ENCODE measurements at regions not wholly inside any gene's neighbourhood (a gene's known extent, or its start where the extent isn't known, plus 50 kb on each side); places are given as distances from the start of the nearest gene placed in this dataset.
A peak's percentile ranks its signal among the peaks of the same experiment; 100 is the strongest.

DNA sequence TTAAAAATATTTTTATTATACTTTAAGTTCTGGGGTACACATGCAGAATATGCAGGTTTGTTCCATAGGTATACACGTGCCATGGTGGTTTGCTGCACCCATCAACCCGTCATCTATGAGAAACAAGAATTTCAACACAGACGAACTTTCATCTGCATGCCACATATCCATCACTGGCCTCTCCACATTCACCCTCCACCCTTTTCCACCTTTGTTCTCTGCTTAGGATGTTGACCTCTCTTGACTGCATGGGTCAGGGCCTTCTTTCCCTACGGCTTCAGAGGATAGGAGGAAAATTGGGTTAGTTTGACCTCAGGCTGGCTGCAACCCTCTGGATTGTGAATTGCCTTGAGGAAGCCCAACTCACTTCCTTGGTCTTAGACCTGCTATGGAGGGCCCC lies 260.9 kb downstream of the MREG start:
- no peak overlapping the region for H3K27ac Mint-ChIP-seq
- no peak overlapping the region for H3K4me3 Mint-ChIP-seq
- DNase-seq, result no peak
- H3K36me3 Mint-ChIP-seq, result no peaks in the 10 kb centered on the region
- H3K4me1 ChIP-seq (ENCODE audit: control insufficient read depth in 1 of 2, extremely low read depth in 1 of 2, insufficient read depth in 2 of 2, low read length in 2 of 2), result peaks cover 12 to 16% of the 10 kb centered on the region in 2 experiments
- peaks cover 3 to 32% of the 10 kb centered on the region in 2 donors for H3K27me3 Mint-ChIP-seq
- no peaks in the 10 kb centered on the region for H3K9me3 Mint-ChIP-seq
- 88% methylated on average over 3 of the region's 4 CpGs for WGBS (ENCODE audit: insufficient coverage)
- no peak overlapping the region for H3K4me3 ChIP-seq (ENCODE audit: control insufficient read depth in 1 of 2, extremely low read depth in 1 of 2, low read length in 1 of 2)
- peaks cover 27 to 32% (median 30%) of the 10 kb centered on the region in 3 donors for H3K4me1 Mint-ChIP-seq
- peaks cover 0 to 16% of the 10 kb centered on the region in 2 experiments for H3K27me3 ChIP-seq (replicated peaks in 1 of 2; ENCODE audit: control insufficient read depth in 2 of 2, extremely low read depth in 1 of 2, insufficient read depth in 2 of 2, low read length in 1 of 2)
- no peaks in the 10 kb centered on the region for H3K36me3 ChIP-seq (ENCODE audit: control insufficient read depth in 2 of 2, extremely low read depth in 1 of 2, insufficient read depth in 1 of 2, low read length in 1 of 2)
- POLR2A ChIA-PET, result no interaction called here
- H3K27ac ChIP-seq (ENCODE audit: low read length), result no peak overlapping the region
- no peak for ATAC-seq (replicated peaks in 1 of 4)
- CTCF ChIA-PET, result no interaction called here
- H3K9me3 ChIP-seq, result no peaks in the 10 kb centered on the region

GRCh38 chr2:215751911-215752272 lies 261.5 kb downstream of the MREG start:
- POLR2A ChIA-PET, result no interaction called here
- H3K27me3 Mint-ChIP-seq, result peaks cover 3 to 32% of the 10 kb centered on the region in 2 donors

GRCh38 chr2:215751200-215751910 lies 262.0 kb downstream of the MREG start:
- Histone ChIP-seq H3K4me1 (ENCODE audit: control insufficient read depth in 1 of 2, extremely low read depth in 1 of 2, insufficient read depth in 2 of 2, low read length in 2 of 2) (peaks cover 12 to 16% of the 10 kb centered on the region in 2 experiments), H3K9me3 (no peaks in the 10 kb centered on the region), H3K4me3 (ENCODE audit: control insufficient read depth in 1 of 2, extremely low read depth in 1 of 2, low read length in 1 of 2) (no peak overlapping the region), H3K27me3 (replicated peaks in 1 of 2; ENCODE audit: control insufficient read depth in 2 of 2, extremely low read depth in 1 of 2, insufficient read depth in 2 of 2, low read length in 1 of 2) (peaks cover 0 to 16% of the 10 kb centered on the region in 2 experiments), H3K27ac (ENCODE audit: low read length) (no peak overlapping the region), H3K36me3 (ENCODE audit: control insufficient read depth in 2 of 2, extremely low read depth in 1 of 2, insufficient read depth in 1 of 2, low read length in 1 of 2) (no peaks in the 10 kb centered on the region)
- Mint-ChIP-seq H3K27me3 (peaks cover 2 to 35% of the 10 kb centered on the region in 2 donors), H3K4me1 (peaks cover 27 to 34% (median 30%) of the 10 kb centered on the region in 3 donors), H3K4me3 (peak overlapping the region in 1 of 3 donors; percentile 31), H3K36me3 (no peaks in the 10 kb centered on the region), H3K27ac (no peak overlapping the region), H3K9me3 (no peaks in the 10 kb centered on the region)
- ChIA-PET POLR2A (no interaction called here), CTCF (no interaction called here)
- DNase-seq (no peak), ATAC-seq (replicated peaks in 1 of 4) (no peak)
- 40% methylated on average over 1 of the region's 3 CpGs for WGBS (ENCODE audit: insufficient coverage)

More at GRCh38 chr2:215751911-215752272, 261.5 kb downstream of the MREG start:
- Histone ChIP-seq H3K4me1 (ENCODE audit: control insufficient read depth in 1 of 2, extremely low read depth in 1 of 2, insufficient read depth in 2 of 2, low read length in 2 of 2) (peaks cover 12 to 16% of the 10 kb centered on the region in 2 experiments), H3K9me3 (no peaks in the 10 kb centered on the region), H3K36me3 (ENCODE audit: control insufficient read depth in 2 of 2, extremely low read depth in 1 of 2, insufficient read depth in 1 of 2, low read length in 1 of 2) (no peaks in the 10 kb centered on the region), H3K27me3 (replicated peaks in 1 of 2; ENCODE audit: control insufficient read depth in 2 of 2, extremely low read depth in 1 of 2, insufficient read depth in 2 of 2, low read length in 1 of 2) (peaks cover 0 to 16% of the 10 kb centered on the region in 2 experiments), H3K27ac (ENCODE audit: low read length) (no peak overlapping the region), H3K4me3 (ENCODE audit: control insufficient read depth in 1 of 2, extremely low read depth in 1 of 2, low read length in 1 of 2) (no peak overlapping the region)
- peaks cover 27 to 32% (median 30%) of the 10 kb centered on the region in 3 donors for H3K4me1 Mint-ChIP-seq
- CTCF ChIA-PET, result no interaction called here
- H3K27ac Mint-ChIP-seq, result no peak overlapping the region
- DNase-seq, result no peak
- ATAC-seq (replicated peaks in 1 of 4), result no peak
- H3K4me3 Mint-ChIP-seq, result no peak overlapping the region
- H3K36me3 Mint-ChIP-seq, result no peaks in the 10 kb centered on the region
- WGBS (ENCODE audit: insufficient coverage), result 100% methylated on average over 1 of the region's 3 CpGs
- no peaks in the 10 kb centered on the region for H3K9me3 Mint-ChIP-seq

DNA sequence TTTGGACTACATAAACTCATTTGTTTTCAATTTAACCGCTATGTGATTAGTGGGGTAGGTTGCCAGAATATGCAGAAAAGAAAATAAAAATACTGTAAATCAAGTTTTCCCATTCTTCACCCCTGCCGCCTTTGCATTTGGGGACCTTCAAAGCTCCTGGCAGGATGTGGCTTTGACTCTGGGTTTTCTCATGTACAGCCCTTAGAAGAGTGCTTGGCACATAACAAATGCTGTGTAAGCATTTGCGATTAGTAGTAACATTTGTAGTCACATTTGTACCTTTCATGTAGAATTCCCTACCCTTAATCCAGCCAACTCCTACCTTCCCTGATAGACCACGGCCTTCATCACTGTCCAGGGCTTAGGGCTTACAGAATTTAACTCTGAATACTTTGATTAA lies 262.6 kb downstream of the MREG start:
- WGBS (ENCODE audit: insufficient coverage), result 20% methylated on average over 1 of the region's 4 CpGs
- Mint-ChIP-seq H3K9me3 (no peaks in the 10 kb centered on the region), H3K36me3 (no peaks in the 10 kb centered on the region), H3K27ac (no peak overlapping the region), H3K27me3 (peaks cover 1 to 36% of the 10 kb centered on the region in 2 donors), H3K4me3 (peak overlapping the region in 1 of 3 donors; percentile 31), H3K4me1 (peaks cover 27 to 36% (median 30%) of the 10 kb centered on the region in 3 donors)
- Histone ChIP-seq H3K27me3 (replicated peaks in 1 of 2; ENCODE audit: control insufficient read depth in 2 of 2, extremely low read depth in 1 of 2, insufficient read depth in 2 of 2, low read length in 1 of 2) (peaks cover 0 to 14% of the 10 kb centered on the region in 2 experiments), H3K27ac (ENCODE audit: low read length) (no peak overlapping the region), H3K36me3 (ENCODE audit: control insufficient read depth in 2 of 2, extremely low read depth in 1 of 2, insufficient read depth in 1 of 2, low read length in 1 of 2) (no peaks in the 10 kb centered on the region), H3K4me3 (ENCODE audit: control insufficient read depth in 1 of 2, extremely low read depth in 1 of 2, low read length in 1 of 2) (no peak overlapping the region), H3K9me3 (no peaks in the 10 kb centered on the region), H3K4me1 (ENCODE audit: control insufficient read depth in 1 of 2, extremely low read depth in 1 of 2, insufficient read depth in 2 of 2, low read length in 2 of 2) (peaks cover 12 to 16% of the 10 kb centered on the region in 2 experiments)
- ChIA-PET POLR2A (no interaction called here), CTCF (interaction anchor here in 1 of 2 donors (0.6 kb wide), 1 partner anchor 41 kb away, joined by 3 read pairs; no protein-coding TSS in a partner anchor)
- peak; percentile 67 to 95 (median 88) for ATAC-seq (replicated peaks in 1 of 4)
- peak in 27 of 35 experiments; percentile 2 to 54 (median 20) for DNase-seq

DNA sequence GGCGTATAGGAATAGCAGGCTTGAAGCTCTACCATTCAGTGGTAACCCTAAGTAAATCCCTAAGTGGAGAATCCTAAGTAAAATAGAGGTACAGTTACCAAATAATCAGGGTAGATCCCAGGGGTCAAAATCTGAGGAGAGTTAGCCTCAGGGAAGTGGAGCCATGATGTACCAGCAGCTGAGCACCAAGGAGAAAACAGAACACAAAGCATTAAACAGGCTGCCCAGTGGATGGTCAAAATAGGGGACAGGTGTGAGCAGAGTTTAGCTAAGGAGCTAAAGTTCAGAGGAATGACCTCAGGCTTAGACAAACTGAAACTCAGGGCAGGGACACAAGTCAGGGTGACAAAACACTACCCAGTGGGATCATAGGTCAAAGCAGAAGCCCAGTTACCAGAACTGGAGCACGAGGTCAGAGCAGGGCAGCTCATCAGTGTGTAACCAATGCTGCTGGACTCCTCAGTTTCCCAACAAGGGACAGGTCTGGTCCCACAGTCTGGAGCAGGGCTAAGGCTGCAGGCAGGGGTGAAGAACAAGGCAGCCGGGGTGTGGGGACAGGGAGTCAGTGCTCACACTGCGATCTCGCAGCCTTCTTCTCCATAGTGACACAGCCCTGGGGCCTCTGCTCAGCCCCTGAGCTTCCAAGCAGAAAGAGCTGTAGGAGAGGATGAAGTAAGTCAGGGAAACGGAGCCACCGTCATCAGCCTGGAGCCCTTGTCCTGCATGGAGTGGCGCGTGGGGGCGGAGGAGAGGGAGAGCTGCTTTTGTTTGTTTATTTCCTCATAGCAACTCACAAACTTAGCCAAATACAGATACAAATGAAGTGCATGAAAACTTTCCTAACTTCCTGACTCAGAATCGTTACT lies 264.0 kb downstream of the MREG start:
- 88% methylated on average over 4 of the region's 11 CpGs for WGBS (ENCODE audit: insufficient coverage)
- Mint-ChIP-seq H3K36me3 (no peaks in the 10 kb centered on the region), H3K4me3 (no peak overlapping the region), H3K9me3 (no peaks in the 10 kb centered on the region), H3K27ac (no peak overlapping the region), H3K27me3 (peaks cover 1 to 31% of the 10 kb centered on the region in 2 donors), H3K4me1 (peaks cover 27 to 36% (median 30%) of the 10 kb centered on the region in 3 donors)
- no peaks in the 10 kb centered on the region for H3K36me3 ChIP-seq (ENCODE audit: control insufficient read depth in 2 of 2, extremely low read depth in 1 of 2, insufficient read depth in 1 of 2, low read length in 1 of 2)
- H3K27me3 ChIP-seq (replicated peaks in 1 of 2; ENCODE audit: control insufficient read depth in 2 of 2, extremely low read depth in 1 of 2, insufficient read depth in 2 of 2, low read length in 1 of 2), result peaks cover 0 to 12% of the 10 kb centered on the region in 2 experiments
- H3K4me1 ChIP-seq (ENCODE audit: control insufficient read depth in 1 of 2, extremely low read depth in 1 of 2, insufficient read depth in 2 of 2, low read length in 2 of 2), result peaks cover 12 to 16% of the 10 kb centered on the region in 2 experiments
- H3K9me3 ChIP-seq, result no peaks in the 10 kb centered on the region
- H3K27ac ChIP-seq (ENCODE audit: low read length), result no peak overlapping the region
- H3K4me3 ChIP-seq (ENCODE audit: control insufficient read depth in 1 of 2, extremely low read depth in 1 of 2, low read length in 1 of 2), result no peak overlapping the region
- ChIA-PET CTCF (no interaction called here), POLR2A (interaction anchor here in 1 of 2 donors (0.6 kb wide), 1 partner anchor 412 kb away, joined by 3 read pairs; no protein-coding TSS in a partner anchor)
- DNase-seq (peak in 1 of 35 experiments; percentile 4), ATAC-seq (replicated peaks in 1 of 4) (no peak)

DNA sequence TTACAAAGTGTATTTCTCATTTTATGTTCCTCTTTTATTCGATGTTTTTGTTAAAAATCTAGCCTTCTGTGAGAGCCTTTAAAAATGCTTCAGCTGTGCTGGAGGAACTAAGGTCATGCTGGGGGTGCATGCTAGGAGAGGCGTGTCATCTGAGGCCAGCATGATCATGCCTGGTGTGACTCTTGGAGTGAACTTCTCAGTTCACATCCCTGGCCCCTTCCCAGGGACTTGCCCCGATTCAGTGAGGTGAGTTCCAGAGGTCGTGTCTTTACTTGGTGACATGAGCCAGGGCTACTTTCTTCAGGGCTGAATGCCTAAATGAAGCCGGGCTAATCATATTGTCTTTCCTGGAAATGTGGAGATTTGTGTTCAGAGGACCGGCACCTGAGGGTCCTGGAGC lies 264.9 kb downstream of the MREG start:
- no peak overlapping the region for H3K27ac Mint-ChIP-seq
- peaks cover 1 to 26% of the 10 kb centered on the region in 2 donors for H3K27me3 Mint-ChIP-seq
- DNase-seq (peak in 1 of 35 experiments; percentile 2), ATAC-seq (replicated peaks in 1 of 4) (no peak)
- 89% methylated on average over 4 of the region's 6 CpGs for WGBS (ENCODE audit: insufficient coverage)
- Histone ChIP-seq H3K4me3 (ENCODE audit: control insufficient read depth in 1 of 2, extremely low read depth in 1 of 2, low read length in 1 of 2) (no peak overlapping the region), H3K9me3 (no peaks in the 10 kb centered on the region), H3K27me3 (replicated peaks in 1 of 2; ENCODE audit: control insufficient read depth in 2 of 2, extremely low read depth in 1 of 2, insufficient read depth in 2 of 2, low read length in 1 of 2) (peaks cover 0 to 8% of the 10 kb centered on the region in 2 experiments), H3K4me1 (ENCODE audit: control insufficient read depth in 1 of 2, extremely low read depth in 1 of 2, insufficient read depth in 2 of 2, low read length in 2 of 2) (peaks cover 12 to 16% of the 10 kb centered on the region in 2 experiments), H3K27ac (ENCODE audit: low read length) (no peak overlapping the region), H3K36me3 (ENCODE audit: control insufficient read depth in 2 of 2, extremely low read depth in 1 of 2, insufficient read depth in 1 of 2, low read length in 1 of 2) (no peaks in the 10 kb centered on the region)
- CTCF ChIA-PET, result no interaction called here
- H3K4me3 Mint-ChIP-seq, result no peak overlapping the region
- H3K9me3 Mint-ChIP-seq, result no peaks in the 10 kb centered on the region
- POLR2A ChIA-PET, result interaction anchor here in 1 of 2 donors (0.6 kb wide), 1 partner anchor 411 kb away, joined by 3 read pairs; no protein-coding TSS in a partner anchor
- no peaks in the 10 kb centered on the region for H3K36me3 Mint-ChIP-seq
- H3K4me1 Mint-ChIP-seq, result peaks cover 27 to 36% (median 30%) of the 10 kb centered on the region in 3 donors

Measured in T-cell (primary cell).